ENCODE measurements at regions not wholly inside any gene's neighbourhood (a gene's known extent, or its start where the extent isn't known, plus 50 kb on each side); places are given as distances from the start of the nearest gene placed in this dataset.

DNA sequence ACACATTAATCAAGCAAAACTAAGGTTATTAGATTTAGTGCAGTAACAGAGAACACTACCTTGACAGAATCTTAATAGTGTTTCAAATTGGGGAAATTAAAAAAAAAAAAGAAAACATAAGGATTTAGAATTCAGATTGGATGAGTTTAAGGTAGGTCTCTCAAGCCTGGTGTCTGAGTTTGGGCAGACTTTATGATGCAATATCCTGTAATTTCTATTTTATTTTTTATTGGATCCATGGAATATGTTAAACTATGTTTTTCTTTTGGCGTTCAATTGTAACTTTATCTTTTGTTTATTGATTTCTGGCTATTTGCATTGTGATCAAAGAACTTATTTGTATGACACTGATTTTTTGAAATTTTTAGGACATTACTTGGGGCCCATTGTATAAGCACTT, 394.1 kb upstream of the NETO1 start:
- ATAC-seq (no peak), DNase-seq (no peak)
- intact Hi-C loops (cut with DNase I, micrococcal nuclease) = no loop called here

DNA sequence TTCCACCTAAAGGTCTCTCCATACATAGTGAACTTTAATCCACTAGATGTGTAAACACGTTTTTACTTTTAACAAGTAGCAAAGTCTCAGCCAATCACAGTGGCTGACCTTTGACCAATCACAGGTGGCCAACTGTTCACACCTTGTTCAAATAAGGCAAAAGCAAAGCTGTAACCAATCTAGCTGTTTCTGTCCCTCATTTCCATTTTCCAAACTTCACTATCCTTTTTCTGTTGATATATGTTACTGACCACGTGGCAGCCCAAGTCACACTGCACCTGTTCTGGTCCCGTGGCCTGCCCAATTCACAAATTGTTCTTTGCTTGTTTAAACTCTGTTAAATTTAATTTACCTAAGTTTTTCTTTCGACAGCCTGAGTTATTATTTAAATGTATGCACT, 393.5 kb upstream of the NETO1 start:
- ATAC-seq = no peak
- intact Hi-C loops (cut with DNase I, micrococcal nuclease) = no loop called here
- DNase-seq = no peak

DNA sequence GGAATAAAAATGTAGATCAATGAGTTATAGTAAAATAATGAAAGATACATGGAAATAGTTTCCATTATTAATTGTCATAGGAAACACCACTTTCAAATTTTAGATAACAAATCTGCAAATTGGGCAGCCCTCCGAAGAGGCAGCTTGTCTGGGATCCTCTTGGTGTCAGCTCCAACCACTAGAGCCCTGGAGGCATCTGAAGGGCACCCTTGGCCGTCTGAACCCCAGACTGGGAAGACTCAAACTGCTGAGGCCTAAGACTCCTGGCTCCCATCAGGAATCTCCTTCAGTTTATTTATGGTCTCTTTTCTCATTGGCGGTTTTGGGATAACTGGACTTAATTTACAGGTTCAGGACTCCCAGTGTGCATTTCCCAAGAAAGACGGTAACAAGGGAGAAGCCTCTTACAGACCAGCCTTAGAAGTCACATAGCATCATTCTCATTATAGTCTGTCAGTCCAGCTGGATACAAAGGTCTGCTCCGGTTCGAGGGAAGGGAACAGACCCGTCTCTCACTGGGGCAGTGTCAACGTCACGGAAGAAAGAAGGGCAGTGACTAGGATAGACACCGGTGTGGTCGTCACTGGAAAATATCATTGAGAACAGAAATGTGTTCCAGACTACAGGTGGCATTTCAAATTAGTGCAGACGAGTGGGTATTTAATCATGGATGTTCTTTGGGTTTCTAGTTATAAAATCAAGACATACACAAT, 390.7 kb upstream of the NETO1 start:
- DNase-seq (no peak), ATAC-seq (no peak)
- intact Hi-C loops (cut with DNase I, micrococcal nuclease) = no loop called here

DNA sequence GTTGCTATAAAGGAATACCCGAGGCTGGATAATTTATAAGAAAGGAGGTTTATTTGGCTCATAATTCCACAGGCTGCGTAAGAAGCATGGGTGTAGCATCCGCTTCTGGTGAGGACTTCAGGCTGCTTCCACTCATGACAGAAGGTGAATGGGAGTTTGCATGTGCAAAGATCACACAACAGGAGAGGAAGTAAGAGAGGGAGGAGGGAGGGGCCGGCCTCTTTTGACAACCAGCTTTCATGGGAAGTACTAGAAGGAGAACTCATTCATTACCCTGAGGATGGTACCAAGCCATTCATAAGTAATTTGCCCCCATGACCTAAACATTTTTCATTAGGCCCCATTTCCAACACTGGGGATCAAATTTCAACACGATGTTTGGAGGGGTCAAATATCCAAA, 386.8 kb upstream of the NETO1 start:
- intact Hi-C loops (cut with DNase I, micrococcal nuclease) = no loop called here
- ATAC-seq (no peak), DNase-seq (no peak)

DNA sequence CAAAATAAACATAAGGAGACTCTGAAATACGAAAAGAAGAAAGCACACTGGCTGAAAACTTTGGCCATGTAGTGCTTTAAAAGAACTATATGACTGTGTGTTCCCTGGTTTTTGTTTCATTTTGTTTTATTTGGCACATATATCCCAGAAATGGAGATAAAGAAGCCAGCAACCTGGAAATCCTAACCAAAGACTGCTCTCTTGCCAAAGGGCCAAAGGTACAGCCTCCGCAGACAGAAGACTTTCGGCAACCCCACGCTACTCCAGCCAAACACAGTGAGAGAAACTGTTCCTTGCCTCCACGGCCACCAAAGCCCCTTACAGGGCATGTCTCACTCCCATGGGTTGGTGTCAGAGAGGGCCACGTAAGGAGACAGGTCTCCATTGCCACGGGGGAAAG, 381.2 kb upstream of the NETO1 start:
- ATAC-seq (no peak), DNase-seq (no peak)
- intact Hi-C loops (cut with DNase I, micrococcal nuclease) = no loop called here

DNA sequence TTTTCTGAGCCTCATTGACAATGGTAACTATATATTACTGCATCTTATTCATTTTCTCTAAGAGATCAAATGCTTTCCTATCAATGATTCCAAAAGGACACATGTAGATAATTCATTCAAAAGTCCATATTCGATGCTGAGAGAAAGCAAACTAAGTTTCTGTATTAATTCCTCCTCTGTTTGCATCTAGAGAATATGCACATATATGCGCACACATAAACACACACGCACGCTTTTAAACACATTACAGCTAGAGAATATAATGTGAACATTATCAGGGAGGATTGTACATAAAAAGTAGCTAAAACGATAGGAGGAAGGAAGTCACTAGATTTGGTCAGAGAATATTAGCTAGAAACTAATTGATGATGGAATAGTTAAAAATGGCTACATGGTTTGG, 379.0 kb upstream of the NETO1 start:
- DNase-seq = no peak
- intact Hi-C loops (cut with DNase I, micrococcal nuclease) = no loop called here
- ATAC-seq = no peak

DNA sequence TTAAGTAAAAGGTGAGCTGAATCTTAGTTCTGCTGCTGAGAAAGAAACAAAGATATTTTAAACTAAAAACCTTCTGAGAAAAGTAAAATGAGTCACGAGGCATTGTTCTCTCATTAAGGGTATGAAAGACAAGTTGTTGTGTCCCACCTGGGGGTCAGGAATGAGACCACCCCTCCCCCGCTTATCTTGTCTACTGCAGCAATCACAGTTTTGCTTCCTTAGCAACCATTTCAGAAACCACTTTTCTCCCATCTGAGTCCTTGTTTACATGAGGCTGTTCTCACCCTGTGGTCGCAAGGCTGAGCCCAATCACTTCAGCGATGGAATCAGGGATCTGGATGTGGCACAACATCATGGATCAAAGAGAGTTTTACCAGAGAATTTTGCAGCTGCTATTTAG, 377.6 kb upstream of the NETO1 start:
- DNase-seq = no peak
- ATAC-seq = no peak
- intact Hi-C loops (cut with DNase I, micrococcal nuclease) = no loop called here

DNA sequence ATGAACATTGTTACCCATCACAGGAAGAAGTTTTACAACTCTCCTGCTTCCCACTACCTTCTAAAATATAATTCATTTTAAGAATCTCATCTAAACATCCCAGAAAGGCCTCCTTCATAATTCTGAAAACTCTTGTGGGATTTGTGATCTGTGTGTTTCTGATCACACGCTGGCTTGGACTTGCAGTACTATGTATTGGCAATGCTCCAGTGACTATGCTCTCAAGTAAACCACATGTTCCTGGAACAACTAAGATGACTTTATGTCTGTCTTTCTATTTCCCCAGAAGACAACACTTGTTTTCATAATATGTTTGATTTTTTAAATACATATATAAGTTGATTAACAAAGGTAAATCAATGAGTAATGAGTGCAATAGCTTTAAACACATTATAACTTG, 376.6 kb upstream of the NETO1 start:
- no peak for DNase-seq
- intact Hi-C loops (cut with DNase I, micrococcal nuclease) = no loop called here
- ATAC-seq = no peak

DNA sequence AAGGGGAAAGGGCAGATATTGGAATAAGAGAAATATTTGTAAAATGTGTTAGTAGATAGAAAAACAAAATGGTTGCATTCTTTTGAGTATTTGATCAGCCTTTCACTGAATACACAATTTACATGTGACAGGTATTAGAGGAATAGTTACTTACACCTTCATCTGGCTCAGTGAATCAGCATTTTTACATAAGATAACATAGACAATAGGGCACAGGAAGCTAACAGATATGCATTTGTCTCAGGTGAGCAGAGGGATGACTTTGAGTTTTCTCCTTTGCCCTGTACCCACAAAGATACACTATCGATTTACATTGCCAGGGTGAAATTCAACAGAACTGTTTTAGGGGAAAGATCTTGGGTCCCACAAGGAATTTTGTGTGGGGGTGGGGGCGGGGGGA, 373.1 kb upstream of the NETO1 start:
- DNase-seq (no peak), ATAC-seq (no peak)
- intact Hi-C loops (cut with DNase I, micrococcal nuclease) = no loop called here

DNA sequence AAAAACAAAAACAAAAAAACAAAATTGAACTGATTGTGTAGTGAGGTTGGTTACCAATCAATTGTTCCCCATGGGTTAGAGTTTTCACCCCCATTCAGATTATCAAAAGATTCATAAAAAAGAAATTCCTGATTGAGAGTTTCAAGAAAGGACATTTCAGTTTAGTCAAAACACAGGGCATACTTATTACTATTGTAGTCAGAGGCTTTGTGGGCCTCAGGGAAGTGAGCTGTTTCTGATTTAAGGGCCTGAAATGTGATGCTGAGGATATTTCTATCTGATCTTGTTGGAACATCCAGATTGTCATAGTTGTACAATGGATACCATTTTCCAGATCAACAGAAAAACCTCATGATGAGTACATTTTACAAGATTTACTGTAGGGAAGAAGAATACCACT, 368.1 kb upstream of the NETO1 start:
- ATAC-seq = no peak
- DNase-seq = no peak
- intact Hi-C loops (cut with DNase I, micrococcal nuclease) = no loop called here

DNA sequence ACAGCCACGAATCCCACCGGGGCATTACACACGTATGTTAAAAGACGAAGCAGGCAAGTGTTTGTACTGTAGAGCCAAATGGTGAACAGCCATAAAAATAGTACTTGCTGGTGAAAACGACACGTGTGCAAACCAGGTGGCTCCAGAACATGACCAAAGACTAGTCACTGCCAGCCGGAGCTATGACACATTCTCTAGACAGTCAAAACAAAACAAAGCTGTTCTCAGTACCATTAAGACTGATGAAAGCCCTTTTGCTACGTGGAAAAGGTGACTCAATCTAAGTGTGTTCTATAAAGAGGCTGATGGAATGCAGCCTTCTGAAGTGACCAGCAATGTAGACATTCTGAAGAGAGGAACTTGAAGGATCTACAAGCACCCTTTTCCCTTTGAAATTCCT, 367.7 kb upstream of the NETO1 start:
- ATAC-seq (no peak), DNase-seq (no peak)
- intact Hi-C loops (cut with DNase I, micrococcal nuclease) = no loop called here

DNA sequence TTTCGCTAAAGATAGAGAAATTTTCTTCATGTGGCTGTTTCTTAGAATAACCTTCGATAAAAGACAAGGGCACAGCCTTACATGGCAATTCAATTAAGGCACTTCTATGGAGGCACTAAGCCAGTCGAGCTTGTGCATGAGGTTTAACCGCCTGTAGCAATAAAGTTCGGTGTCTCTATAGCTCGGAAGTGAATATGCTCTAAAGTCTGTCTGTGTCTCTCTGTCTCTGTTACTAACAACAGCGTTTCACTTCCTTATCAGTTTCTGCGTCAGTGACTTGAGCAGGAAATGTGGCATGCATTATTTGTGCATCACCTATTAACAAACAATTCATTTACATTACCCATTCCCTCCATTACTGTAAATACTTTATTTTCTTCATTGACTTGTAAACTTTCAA, 365.1 kb upstream of the NETO1 start:
- DNase-seq = no peak
- no peak for ATAC-seq
- intact Hi-C loops (cut with DNase I, micrococcal nuclease) = no loop called here

DNA sequence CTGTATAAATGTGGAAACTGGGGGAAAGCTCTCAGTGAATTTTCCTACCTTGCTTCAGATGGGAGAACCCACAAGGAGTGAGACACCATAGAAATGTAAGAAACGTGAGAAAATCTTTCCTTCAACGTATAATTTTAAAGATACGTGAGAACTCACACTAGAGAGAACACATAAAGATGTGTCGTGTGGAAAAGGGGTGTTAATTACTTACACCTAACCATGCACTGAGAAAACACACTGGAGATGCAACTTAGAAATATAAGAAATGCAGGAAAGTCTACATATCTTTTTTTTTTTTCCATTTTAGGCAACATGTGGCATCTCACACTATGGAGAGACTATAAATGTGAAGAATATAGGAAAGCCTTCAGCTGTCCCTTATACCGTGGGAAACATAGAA, 352.9 kb upstream of the NETO1 start:
- ATAC-seq (no peak), DNase-seq (no peak)
- intact Hi-C loops (cut with DNase I, micrococcal nuclease) = no loop called here

DNA sequence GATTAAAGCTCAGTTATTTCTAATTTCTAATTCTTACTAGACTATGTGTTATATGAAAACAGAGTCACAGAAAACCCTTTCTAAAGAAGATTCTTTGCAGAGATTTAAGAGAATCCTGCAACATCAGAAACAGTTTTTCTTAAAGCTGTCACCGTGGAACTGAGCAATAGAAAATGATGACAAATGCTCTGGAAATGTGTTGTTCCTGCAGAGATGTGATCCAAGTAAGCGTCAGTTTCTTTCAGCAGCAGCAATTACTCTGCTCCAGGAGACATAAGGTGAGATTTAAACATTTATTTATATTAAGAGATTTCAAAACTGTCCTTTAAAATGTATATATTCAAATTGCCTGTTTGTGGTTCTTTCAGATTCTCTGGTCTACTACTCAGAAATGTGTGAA, 350.5 kb upstream of the NETO1 start:
- ATAC-seq = no peak
- intact Hi-C loops (cut with DNase I, micrococcal nuclease) = no loop called here
- no peak for DNase-seq

DNA sequence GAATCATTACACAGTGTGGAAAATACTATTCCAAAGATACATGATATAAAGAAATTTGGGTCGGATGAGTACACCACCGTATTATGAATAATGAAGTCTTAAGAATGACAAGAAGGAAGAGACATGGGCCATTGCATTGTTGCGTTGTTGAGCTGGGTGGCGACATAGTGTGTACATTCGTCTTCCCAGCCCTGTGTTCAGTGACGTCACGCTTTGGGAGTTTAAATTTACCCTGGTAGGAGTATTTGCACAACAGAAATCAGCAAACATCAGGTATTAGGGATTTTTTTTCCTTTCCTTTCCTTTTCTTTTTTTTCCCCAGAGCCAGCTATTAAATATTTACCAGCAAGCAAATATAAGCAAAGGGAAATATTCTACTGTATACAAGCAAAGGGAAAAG, 347.2 kb upstream of the NETO1 start:
- no peak for DNase-seq
- intact Hi-C loops (cut with DNase I, micrococcal nuclease) = no loop called here
- ATAC-seq = no peak

DNA sequence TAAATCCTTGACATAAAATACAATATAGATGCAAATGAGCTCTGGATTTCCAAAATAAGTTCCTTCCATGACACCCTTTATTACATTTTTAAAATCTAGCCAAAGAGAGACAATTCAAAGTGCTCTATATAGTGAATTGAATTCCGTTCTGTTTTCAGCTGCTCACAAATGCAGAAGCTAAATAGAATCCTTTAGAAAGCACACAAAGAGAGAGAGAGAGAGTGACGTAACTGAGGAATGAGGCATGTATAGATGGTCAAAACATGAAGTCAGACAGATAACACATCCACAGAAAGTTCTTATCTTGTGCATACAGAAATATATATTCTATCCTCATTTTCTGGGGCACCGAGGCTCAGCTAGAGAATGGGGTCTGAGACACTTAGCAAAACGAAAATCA, 344.7 kb upstream of the NETO1 start:
- intact Hi-C loops (cut with DNase I, micrococcal nuclease) = no loop called here
- DNase-seq (no peak), ATAC-seq (no peak)

DNA sequence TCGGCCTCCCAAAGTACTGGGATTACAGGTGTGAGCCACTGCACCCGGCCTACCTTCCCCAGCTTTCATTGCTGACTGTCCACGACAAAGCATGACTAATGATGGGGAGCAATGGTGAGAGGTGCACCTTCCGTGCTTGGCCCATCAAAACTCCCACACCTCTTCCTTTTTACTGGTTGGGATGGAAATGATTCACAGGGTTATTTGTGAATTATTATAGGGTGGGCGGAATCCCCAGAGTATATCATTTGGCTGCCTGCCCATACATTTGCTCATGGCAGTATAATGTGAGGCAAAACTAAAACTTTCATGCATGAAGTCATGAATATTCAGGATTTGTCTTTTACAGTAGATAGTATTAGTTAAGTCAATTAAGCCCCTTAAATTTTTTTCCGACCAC, 334.2 kb upstream of the NETO1 start:
- intact Hi-C loops (cut with DNase I, micrococcal nuclease) = no loop called here
- DNase-seq = no peak
- no peak for ATAC-seq

DNA sequence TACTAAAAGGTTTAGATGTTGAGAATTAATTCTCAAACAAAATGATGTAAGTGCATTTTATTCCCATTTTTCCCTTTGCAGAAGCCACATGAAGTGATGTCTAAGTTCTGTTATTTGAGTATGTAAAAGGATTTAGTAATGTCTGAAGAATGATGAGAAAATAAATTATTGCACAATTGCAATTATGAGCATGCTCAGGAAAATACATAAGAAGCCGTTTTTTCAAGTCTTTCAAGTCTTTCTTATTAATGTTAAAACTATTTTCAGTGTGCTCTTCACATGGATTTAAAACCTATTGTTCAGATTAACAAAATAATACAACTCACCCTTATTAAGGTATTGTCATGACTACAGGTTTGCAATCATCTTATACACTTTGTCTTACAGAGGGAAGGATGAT, 331.4 kb upstream of the NETO1 start:
- intact Hi-C loops (cut with DNase I, micrococcal nuclease) = no loop called here
- DNase-seq = no peak
- no peak for ATAC-seq

DNA sequence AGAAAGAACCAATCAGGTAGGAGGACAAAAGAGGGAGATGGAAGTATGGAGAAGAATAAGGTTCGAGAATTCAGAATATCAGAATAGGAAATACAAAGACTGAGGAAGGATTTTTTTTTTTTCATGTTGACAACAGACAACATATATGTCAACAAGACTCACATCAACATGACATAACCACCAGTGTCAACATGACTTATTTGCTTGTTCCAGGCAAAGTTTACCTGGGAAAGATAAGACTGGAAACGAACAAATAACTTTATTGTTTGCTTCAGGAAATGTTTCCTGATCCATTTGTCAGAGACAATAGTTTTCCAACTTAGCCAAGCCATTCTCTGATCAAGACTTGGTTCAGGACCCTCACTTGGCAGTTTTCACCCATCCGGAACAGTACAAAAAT, 321.9 kb upstream of the NETO1 start:
- DNase-seq (no peak), ATAC-seq (no peak)
- intact Hi-C loops (cut with DNase I, micrococcal nuclease) = no loop called here

DNA sequence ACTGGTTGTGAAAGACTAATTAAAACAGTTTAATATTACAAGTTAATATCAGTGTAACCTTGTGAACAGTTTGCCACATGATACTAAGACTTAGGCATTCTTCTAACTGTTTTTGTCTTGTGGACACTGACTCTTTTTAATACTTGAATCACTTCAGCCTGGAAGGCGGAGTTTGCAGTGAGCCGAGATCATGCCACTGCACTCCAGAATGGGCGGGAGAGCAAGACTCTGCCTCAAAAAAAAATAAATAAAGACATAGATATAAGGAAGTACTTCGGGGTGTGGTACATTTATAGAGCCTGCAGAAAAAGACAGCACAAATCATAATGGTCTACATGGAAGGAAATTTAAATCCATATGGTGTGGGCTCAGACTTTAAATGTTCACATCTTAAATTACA, 300.4 kb upstream of the NETO1 start:
- DNase-seq = no peak
- intact Hi-C loops (cut with DNase I, micrococcal nuclease) = no loop called here
- no peak for ATAC-seq

DNA sequence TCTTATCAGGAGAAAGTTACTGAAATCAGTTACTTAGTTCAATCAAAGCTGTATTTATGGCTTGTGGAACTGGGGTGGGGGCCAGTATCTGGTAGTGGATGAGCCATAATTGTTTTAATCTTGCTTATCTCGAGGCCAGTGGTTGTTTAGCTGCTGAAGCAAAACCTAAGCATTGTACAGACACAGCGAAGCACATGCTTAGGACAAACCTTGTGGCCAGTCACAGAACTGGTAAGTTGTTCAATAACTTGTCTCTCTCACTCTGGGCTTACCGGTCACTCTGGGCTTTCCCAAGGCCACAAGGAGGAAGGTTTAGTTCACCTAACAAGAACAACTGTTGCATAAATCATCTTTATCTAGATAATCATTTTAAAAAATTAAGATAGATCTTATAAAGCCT, 296.6 kb upstream of the NETO1 start:
- intact Hi-C loops (cut with DNase I, micrococcal nuclease) = no loop called here
- no peak for DNase-seq
- ATAC-seq = no peak

DNA sequence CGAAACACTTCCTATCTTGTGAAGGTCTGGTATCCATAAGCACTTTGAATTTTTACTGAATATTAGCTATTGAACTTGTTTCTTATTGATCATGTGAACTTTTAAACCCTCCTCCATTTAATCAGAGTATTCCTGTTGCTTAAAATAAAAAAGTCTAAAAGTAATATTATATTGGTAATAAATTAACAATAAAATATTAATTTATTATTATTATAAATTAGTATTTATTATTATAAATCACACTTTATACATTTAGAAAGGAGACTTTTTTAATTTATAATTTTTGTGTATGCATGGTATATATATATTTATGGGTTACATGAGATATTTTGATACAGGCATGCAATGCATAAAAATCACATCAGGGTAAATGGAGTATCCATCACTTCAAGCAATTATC, 295.4 kb upstream of the NETO1 start:
- DNase-seq = no peak
- ATAC-seq = no peak
- intact Hi-C loops (cut with DNase I, micrococcal nuclease) = no loop called here
